Right atrium auricular region (tissue), 2 donors: ENCODE measurements at regions not wholly inside any gene's neighbourhood (a gene's known extent, or its start where the extent isn't known, plus 50 kb on each side); places are given as distances from the start of the nearest gene placed in this dataset.

Experiments used
- DNase-seq: peaks from one replicate; pipeline ENCODE4 v3.0.0-alpha.2; 2019; ENCODE audit warnings: low spot score
- H3K27ac ChIP-seq, 2 donors: fragments of 200-600 bp; sonication (generic); 1 replicate in 1 of 2; 2 replicates in 1 of 2; pipeline ENCODE4 v1.5.1; 2016 to 2019
- H3K27me3 ChIP-seq, 2 donors: fragments of 200-600 bp; sonication (generic); one replicate each; pipeline versions ENCODE4 v1.5.1 to v1.6.0; 2017 to 2019
- H3K36me3 ChIP-seq: fragments of 200-600 bp; sonication (generic); one replicate; pipeline ENCODE4 v1.5.1; 2016
- H3K4me1 ChIP-seq, 2 donors: fragments of 200-600 bp; sonication (generic); one replicate each; pipeline versions ENCODE4 v1.5.1 to v1.6.0; 2017 to 2019
- H3K4me3 ChIP-seq, 2 donors: fragments of 200-600 bp; sonication (generic); 1 replicate in 1 of 2; 2 replicates in 1 of 2; pipeline ENCODE4 v1.5.1; 2017 to 2019; ENCODE audit warnings: mild to moderate bottlenecking in 1 of 2, moderate library complexity in 1 of 2
- H3K9me3 ChIP-seq, 2 donors: fragments of 200-600 bp; sonication (generic); one replicate each; pipeline ENCODE4 v1.5.1; 2019
- TF ChIP-seq, protein P1 (sequence below), 2 donors: fragments of 200-600 bp; sonication (generic); IDR thresholded peaks; one replicate each; pipeline ENCODE4 v1.5.1; 2019; ENCODE audit warnings: antibody characterized with exemption in 2 of 2

DNA sequence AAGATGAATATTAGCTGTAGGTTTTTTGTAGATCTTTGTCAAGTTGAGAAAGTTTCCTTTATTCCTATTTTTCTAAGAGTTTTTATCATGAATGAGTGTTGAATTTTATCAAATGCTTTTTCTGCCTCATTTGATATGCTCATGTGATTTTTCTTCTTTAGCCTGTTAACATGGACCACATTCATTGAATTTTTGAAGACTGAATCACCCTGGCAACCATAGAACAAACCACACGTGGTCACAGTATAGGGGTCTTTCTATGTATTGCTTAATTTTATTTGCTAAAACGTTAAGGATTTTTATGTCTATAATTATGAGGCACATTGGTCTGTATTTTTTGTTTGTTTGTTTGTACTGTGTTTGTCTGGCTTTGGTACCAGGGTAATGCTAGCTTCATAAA lies 201.7 kb upstream of the CWC22 start:
- H3K9me3 ChIP-seq, result no peaks in the 10 kb centered on the region
- H3K4me3 ChIP-seq, result no peak overlapping the region
- H3K27me3 ChIP-seq, result no peaks in the 10 kb centered on the region
- DNase-seq, result no peak
- no peaks in the 10 kb centered on the region for H3K4me1 ChIP-seq
- TF ChIP-seq, protein P1, sequence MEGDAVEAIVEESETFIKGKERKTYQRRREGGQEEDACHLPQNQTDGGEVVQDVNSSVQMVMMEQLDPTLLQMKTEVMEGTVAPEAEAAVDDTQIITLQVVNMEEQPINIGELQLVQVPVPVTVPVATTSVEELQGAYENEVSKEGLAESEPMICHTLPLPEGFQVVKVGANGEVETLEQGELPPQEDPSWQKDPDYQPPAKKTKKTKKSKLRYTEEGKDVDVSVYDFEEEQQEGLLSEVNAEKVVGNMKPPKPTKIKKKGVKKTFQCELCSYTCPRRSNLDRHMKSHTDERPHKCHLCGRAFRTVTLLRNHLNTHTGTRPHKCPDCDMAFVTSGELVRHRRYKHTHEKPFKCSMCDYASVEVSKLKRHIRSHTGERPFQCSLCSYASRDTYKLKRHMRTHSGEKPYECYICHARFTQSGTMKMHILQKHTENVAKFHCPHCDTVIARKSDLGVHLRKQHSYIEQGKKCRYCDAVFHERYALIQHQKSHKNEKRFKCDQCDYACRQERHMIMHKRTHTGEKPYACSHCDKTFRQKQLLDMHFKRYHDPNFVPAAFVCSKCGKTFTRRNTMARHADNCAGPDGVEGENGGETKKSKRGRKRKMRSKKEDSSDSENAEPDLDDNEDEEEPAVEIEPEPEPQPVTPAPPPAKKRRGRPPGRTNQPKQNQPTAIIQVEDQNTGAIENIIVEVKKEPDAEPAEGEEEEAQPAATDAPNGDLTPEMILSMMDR (IDR thresholded peaks at IDR 0.05), result no peak
- H3K27ac ChIP-seq, result no peak overlapping the region
- H3K36me3 ChIP-seq, result no peaks in the 10 kb centered on the region

DNA sequence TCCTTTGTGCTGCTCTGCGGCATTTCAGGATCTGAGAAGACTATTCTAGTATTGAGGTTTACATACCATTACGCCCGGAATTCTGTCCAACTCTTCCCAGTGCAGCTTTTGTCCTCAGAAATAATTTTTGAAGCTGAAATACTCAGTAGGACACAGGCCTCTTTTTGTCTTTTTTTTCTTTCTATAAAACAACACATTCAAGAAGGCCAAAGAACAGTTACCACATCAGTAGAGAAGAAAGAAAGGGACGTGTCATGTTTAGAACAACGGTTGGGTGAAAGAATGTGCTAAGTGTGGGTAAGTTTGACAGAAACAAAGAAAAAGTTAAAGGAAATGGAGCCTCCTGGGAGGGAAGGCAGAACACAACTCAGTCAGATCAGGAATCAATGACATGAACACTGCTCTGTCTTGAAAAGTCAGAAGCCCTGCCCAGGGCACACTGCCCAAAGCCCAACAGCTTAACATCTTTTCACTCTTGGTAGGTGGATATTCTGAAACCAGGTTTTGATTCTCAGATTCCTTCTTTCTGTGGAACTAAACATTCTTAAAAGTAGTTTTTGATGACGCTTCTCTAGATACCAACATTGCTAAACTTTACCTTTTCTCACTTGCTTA lies 198.6 kb upstream of the CWC22 start:
- TF ChIP-seq, protein P1 (IDR thresholded peaks at IDR 0.05), result no peak
- Histone ChIP-seq H3K4me3 (no peak overlapping the region), H3K9me3 (no peaks in the 10 kb centered on the region), H3K4me1 (no peaks in the 10 kb centered on the region), H3K36me3 (no peaks in the 10 kb centered on the region), H3K27me3 (no peaks in the 10 kb centered on the region), H3K27ac (no peak overlapping the region)
- no peak for DNase-seq

DNA sequence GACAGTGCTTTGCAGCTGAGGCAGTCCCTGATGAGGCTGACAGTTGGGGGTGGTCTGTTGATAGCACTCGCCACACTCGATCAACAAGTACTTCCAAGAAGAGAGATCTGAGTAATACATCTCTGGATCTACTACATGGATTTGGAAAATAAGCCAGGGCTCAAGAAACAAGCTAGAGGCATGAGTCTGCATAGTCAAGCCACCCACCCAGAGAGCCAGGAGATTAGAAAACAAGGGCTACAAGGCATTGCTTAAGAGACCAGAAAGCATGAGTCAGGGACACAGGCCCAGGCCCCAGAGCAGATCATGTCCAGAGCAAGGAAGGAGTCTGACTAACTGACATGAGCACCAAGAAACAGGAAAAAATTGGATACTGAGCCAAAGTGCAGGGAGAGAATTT lies 196.9 kb upstream of the CWC22 start:
- TF ChIP-seq, protein P1 (IDR thresholded peaks at IDR 0.05), result no peak
- no peaks in the 10 kb centered on the region for H3K36me3 ChIP-seq
- no peaks in the 10 kb centered on the region for H3K27me3 ChIP-seq
- no peaks in the 10 kb centered on the region for H3K4me1 ChIP-seq
- no peaks in the 10 kb centered on the region for H3K9me3 ChIP-seq
- no peak overlapping the region for H3K4me3 ChIP-seq
- H3K27ac ChIP-seq, result peak overlapping the region in 1 of 2 donors; percentile 21
- peak; percentile 80 for DNase-seq

DNA sequence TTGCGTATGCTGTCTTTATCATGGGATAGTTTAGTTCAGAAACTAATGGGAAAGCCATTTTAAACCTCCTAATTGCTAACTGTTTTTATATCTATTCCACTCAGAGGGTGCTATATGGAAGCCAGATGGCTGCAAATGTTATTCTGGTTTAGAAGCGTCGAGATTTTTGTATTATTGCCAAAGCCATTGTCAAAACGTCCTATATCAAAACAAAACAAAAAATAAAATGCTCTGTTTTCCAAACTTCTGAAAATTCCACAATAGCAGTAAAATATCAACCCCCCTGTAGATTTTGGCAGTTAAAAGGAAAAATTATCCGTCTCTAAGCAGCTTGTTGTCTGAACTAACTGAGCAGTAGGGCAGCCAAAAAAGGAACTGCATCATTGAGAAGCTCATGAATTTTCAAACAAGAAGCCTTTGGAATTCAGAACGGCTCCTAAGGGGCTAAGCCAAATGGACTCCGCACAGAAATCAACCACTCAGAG lies 195.4 kb upstream of the CWC22 start:
- H3K9me3 ChIP-seq, result no peaks in the 10 kb centered on the region
- no peaks in the 10 kb centered on the region for H3K4me1 ChIP-seq
- H3K36me3 ChIP-seq, result no peaks in the 10 kb centered on the region
- no peak overlapping the region for H3K4me3 ChIP-seq
- TF ChIP-seq, protein P1 (IDR thresholded peaks at IDR 0.05), result no peak
- H3K27ac ChIP-seq, result no peak overlapping the region
- H3K27me3 ChIP-seq, result no peaks in the 10 kb centered on the region
- no peak for DNase-seq

DNA sequence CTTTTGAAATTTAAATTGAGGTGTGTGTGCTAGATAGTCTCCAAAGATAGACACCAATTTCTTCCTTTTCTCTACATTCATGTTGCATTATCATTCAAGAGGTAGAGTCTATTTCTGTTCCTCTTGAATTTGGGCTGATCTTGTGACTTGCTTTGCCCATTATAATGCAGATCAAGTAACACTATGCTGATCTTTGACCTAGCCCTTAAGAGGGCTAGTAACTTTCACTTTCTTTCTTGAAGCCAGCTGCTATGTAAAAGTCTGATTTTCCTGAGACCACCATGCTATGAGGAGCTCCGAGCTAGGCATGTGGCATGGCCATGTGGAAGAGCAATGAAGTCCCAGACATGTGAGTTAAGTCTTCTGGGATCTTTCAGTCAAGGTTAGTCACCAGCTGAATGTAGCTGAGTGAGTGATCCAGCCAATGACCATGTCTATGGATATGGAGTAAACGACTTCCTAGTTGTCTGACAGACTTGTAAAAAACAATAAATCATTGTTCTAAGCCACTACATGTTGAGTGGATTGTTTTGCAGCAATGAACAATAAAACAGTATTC lies 189.4 kb upstream of the CWC22 start:
- H3K27me3 ChIP-seq, result no peaks in the 10 kb centered on the region
- H3K36me3 ChIP-seq, result no peaks in the 10 kb centered on the region
- H3K4me1 ChIP-seq, result no peaks in the 10 kb centered on the region
- no peak overlapping the region for H3K27ac ChIP-seq
- no peak for DNase-seq
- TF ChIP-seq, protein P1 (IDR thresholded peaks at IDR 0.05), result no peak
- H3K4me3 ChIP-seq, result no peak overlapping the region
- H3K9me3 ChIP-seq, result no peaks in the 10 kb centered on the region

DNA sequence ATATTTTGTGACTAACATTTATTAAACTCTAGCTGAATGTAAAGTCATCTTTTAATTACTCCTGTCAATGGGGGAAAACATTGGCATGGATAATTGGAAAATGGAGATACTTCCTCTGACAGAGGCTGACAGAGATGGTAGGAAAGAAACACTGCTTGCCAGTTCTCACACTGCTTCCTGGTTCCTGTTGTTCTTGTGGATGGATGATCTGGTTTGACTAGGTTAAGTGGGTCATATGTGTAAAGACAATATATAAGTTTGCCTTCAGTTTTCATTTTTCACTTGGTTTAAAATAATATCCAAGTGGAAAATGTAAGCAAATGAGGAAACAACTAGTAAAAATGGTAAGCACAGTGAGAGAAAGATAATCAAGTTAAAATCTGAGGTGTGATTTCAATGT lies 188.8 kb upstream of the CWC22 start:
- no peaks in the 10 kb centered on the region for H3K36me3 ChIP-seq
- TF ChIP-seq, protein P1 (IDR thresholded peaks at IDR 0.05), result no peak
- H3K4me3 ChIP-seq, result no peak overlapping the region
- no peak for DNase-seq
- no peaks in the 10 kb centered on the region for H3K9me3 ChIP-seq
- H3K27ac ChIP-seq, result no peak overlapping the region
- H3K4me1 ChIP-seq, result no peaks in the 10 kb centered on the region
- no peaks in the 10 kb centered on the region for H3K27me3 ChIP-seq
